ENCODE measurements at regions not wholly inside any gene's neighbourhood (a gene's known extent, or its start where the extent isn't known, plus 50 kb on each side); places are given as distances from the start of the nearest gene placed in this dataset.

- Histone ChIP-seq H3K9me3 (ENCODE audit: control insufficient read depth in 4 of 4, low read length in 3 of 4) (no peaks in the 10 kb centered on the region), H3K9ac (ENCODE audit: low read depth in 1 of 2, low read length in 2 of 2) (no peak overlapping the region), H3K27ac (ENCODE audit: low read depth in 1 of 2, low read length in 2 of 2) (no peak overlapping the region), H3K27me3 (ENCODE audit: control insufficient read depth in 4 of 4, insufficient read depth in 4 of 4, low read length in 3 of 4) (no peaks in the 10 kb centered on the region), H3K4me3 (ENCODE audit: low read depth in 1 of 3, low read length in 3 of 3) (no peak overlapping the region), H3K4me1 (ENCODE audit: control insufficient read depth in 4 of 4, insufficient read depth in 4 of 4, low read length in 3 of 4) (no peaks in the 10 kb centered on the region), H3K36me3 (ENCODE audit: control insufficient read depth in 4 of 4, insufficient read depth in 3 of 4, low read depth in 1 of 4, low read length in 3 of 4) (peaks cover 2 to 3% (median 2%) of the 10 kb centered on the region in 4 donors)
- 97% methylated on average over 14 of the region's 14 CpGs for WGBS
- no peak for DNase-seq (ENCODE audit: low spot score)
- TF ChIP-seq ZBTB33 (IDR thresholded peaks at IDR 0.05) (no peak), SP1 (IDR thresholded peaks at IDR 0.05) (no peak), YY1 (IDR thresholded peaks at IDR 0.05) (no peak), CTCF (IDR thresholded peaks at IDR 0.05; ENCODE audit: low read depth, low read length, missing input control) (no peak), RAD21 (IDR thresholded peaks at IDR 0.05) (no peak), MAX (IDR thresholded peaks at IDR 0.05) (no peak), EGR1 (IDR thresholded peaks at IDR 0.05; ENCODE audit: low read depth in 2 of 2) (no peak), NR2F2 (IDR thresholded peaks at IDR 0.05) (no peak)
Measured at GRCh38 chr2:74047152-74047551, 62.4 kb downstream of the TET3 start.

GRCh38 chr2:74048147-74048546, 63.4 kb downstream of the TET3 start:
- WGBS = 95% methylated on average over 7 of the region's 7 CpGs
- no peaks in the 10 kb centered on the region for H3K9me3 ChIP-seq (ENCODE audit: control insufficient read depth in 4 of 4, low read length in 3 of 4)
- H3K27me3 ChIP-seq (ENCODE audit: control insufficient read depth in 4 of 4, insufficient read depth in 4 of 4, low read length in 3 of 4) = no peaks in the 10 kb centered on the region
- no peak for DNase-seq (ENCODE audit: low spot score)
- no peak for TF ChIP-seq FOXA1 (IDR thresholded peaks at IDR 0.05)
- TF ChIP-seq HNF4G (IDR thresholded peaks at IDR 0.05) = no peak
- no peak for TF ChIP-seq NR2F2 (IDR thresholded peaks at IDR 0.05)
- TF ChIP-seq MAX (IDR thresholded peaks at IDR 0.05) = no peak
- no peak for TF ChIP-seq REST (IDR thresholded peaks at IDR 0.05)
- no peaks in the 10 kb centered on the region for H3K4me1 ChIP-seq (ENCODE audit: control insufficient read depth in 4 of 4, insufficient read depth in 4 of 4, low read length in 3 of 4)
- H3K27ac ChIP-seq (ENCODE audit: low read depth in 1 of 2, low read length in 2 of 2) = no peak overlapping the region
- H3K36me3 ChIP-seq (ENCODE audit: control insufficient read depth in 4 of 4, insufficient read depth in 3 of 4, low read depth in 1 of 4, low read length in 3 of 4) = peaks cover 2 to 3% (median 2%) of the 10 kb centered on the region in 4 donors
- no peak overlapping the region for H3K4me3 ChIP-seq (ENCODE audit: low read depth in 1 of 3, low read length in 3 of 3)
- no peak overlapping the region for H3K9ac ChIP-seq (ENCODE audit: low read depth in 1 of 2, low read length in 2 of 2)

Data from liver (tissue), 8 donors.